ENCODE measurements at regions not wholly inside any gene's neighbourhood (a gene's known extent, or its start where the extent isn't known, plus 50 kb on each side); places are given as distances from the start of the nearest gene placed in this dataset.

- H3K79me2 ChIP-seq (ENCODE audit: control insufficient read depth in 1 of 2, insufficient read depth in 2 of 2, low read length in 2 of 2), result no peaks in the 10 kb centered on the region
- WGBS, 2 experiments (ENCODE audit: extremely low coverage in 1 of 2, insufficient coverage in 1 of 2, insufficient read length in 1 of 2, insufficient replicate concordance in 2 of 2, low coverage in 1 of 2, low lambda C conversion rate in 2 of 2, missing lambda C conversion rate in 1 of 2), result 93% methylated on average over 1 of the region's 1 CpG; no CpG with 5 or more reads in 1 of the 2 experiments
- ChIA-PET CTCF (ENCODE audit: partially characterized antibody) (interaction anchor here (0.7 to 1.4 kb wide), 4 partner anchors 49 to 633 kb away, joined by 3 to 4 read pairs (median 4); no protein-coding TSS in a partner anchor), POLR2A (ENCODE audit: partially characterized antibody) (no interaction called here)
- no peak overlapping the region for H2BK120ac ChIP-seq (replicated peaks; ENCODE audit: low read depth, low read length)
- H3K4me1 ChIP-seq (replicated peaks in 1 of 4; ENCODE audit: control insufficient read depth in 3 of 4, insufficient read depth in 4 of 4, low read length in 3 of 4), result no peaks in the 10 kb centered on the region
- no peak overlapping the region for H3K56ac ChIP-seq (replicated peaks; ENCODE audit: insufficient read length, low read depth, low read length)
- H2BK15ac ChIP-seq (ENCODE audit: low read length), result no peak overlapping the region
- DNase-seq (ENCODE audit: low read depth in 1 of 2, low spot score in 2 of 2) (no peak), FAIRE-seq (no peak)
- no peak overlapping the region for H4K5ac ChIP-seq (ENCODE audit: insufficient read length, low read depth, low read length)
- no peak overlapping the region for H2AK5ac ChIP-seq (ENCODE audit: low read depth, low read length)
- TF ChIP-seq CTCF (IDR thresholded peaks at IDR 0.05; ENCODE audit: control extremely low read depth in 1 of 3, insufficient read depth in 1 of 3, low read depth in 1 of 3, low read length in 3 of 3) (no peak), MAFK (IDR thresholded peaks at IDR 0.05; ENCODE audit: low read depth, low read length) (no peak), BRCA1 (IDR thresholded peaks at IDR 0.05; ENCODE audit: low read depth, low read length) (no peak), PHF8 (conservative IDR thresholded peaks at IDR 0.05; ENCODE audit: low read depth, low read length) (no peak), GABPA (IDR thresholded peaks at IDR 0.05; ENCODE audit: borderline replicate concordance, insufficient read depth, low read length) (no peak)
- no peak overlapping the region for H3K4me3 ChIP-seq (ENCODE audit: extremely low read depth in 1 of 4, insufficient read depth in 2 of 4, low read depth in 3 of 4, low read length in 4 of 4)
- H2BK20ac ChIP-seq (ENCODE audit: low read length), result no peak overlapping the region
- no peak overlapping the region for H3K9ac ChIP-seq (replicated peaks in 1 of 4; ENCODE audit: extremely low read depth in 1 of 4, low read depth in 3 of 4, low read length in 3 of 4)
- no peak overlapping the region for H2AFZ ChIP-seq (ENCODE audit: low read length)
- H3K4me2 ChIP-seq (ENCODE audit: insufficient read depth in 1 of 2, low read depth in 2 of 2, low read length in 2 of 2), result no peak overlapping the region
- no peak overlapping the region for H4K8ac ChIP-seq (ENCODE audit: extremely low read depth, insufficient read depth, low read length)
- no peaks in the 10 kb centered on the region; a peak in 1 of 7 replicates for H3K27me3 ChIP-seq (replicated peaks in 1 of 4; ENCODE audit: control insufficient read depth in 3 of 4, extremely low read depth in 1 of 4, insufficient read depth in 3 of 4, low read length in 3 of 4)
- H3K79me1 ChIP-seq (ENCODE audit: low read depth, low read length), result no peaks in the 10 kb centered on the region
- H4K20me1 ChIP-seq (replicated peaks in 1 of 2; ENCODE audit: control insufficient read depth in 1 of 2, insufficient read depth in 2 of 2, low read length in 2 of 2), result no peaks in the 10 kb centered on the region
- H4K91ac ChIP-seq (replicated peaks; ENCODE audit: insufficient read length, low read length), result no peak overlapping the region
- H3K14ac ChIP-seq (ENCODE audit: insufficient read length), result no peak overlapping the region
- no peak overlapping the region for H3K18ac ChIP-seq (ENCODE audit: extremely low read depth, low read length)
- H3K27ac ChIP-seq (ENCODE audit: low read depth, low read length), result no peak overlapping the region
- H2BK12ac ChIP-seq (ENCODE audit: low read depth, low read length), result no peak overlapping the region
- no peak overlapping the region for H3K4ac ChIP-seq (replicated peaks; ENCODE audit: insufficient read length, low read depth, low read length)
- no peak overlapping the region for H3K23ac ChIP-seq (ENCODE audit: insufficient read length)
- H3K9me3 ChIP-seq (ENCODE audit: insufficient read depth in 2 of 2, low read depth in 1 of 2, low read length in 1 of 2), result no peaks in the 10 kb centered on the region
- no peaks in the 10 kb centered on the region for H3K23me2 ChIP-seq (ENCODE audit: low read depth, low read length)
- H2BK5ac ChIP-seq (ENCODE audit: low read depth, low read length), result no peak overlapping the region
- H3K36me3 ChIP-seq (ENCODE audit: control insufficient read depth in 2 of 4, insufficient read depth in 4 of 4, low read length in 3 of 4), result no peaks in the 10 kb centered on the region
Measured at GRCh38 chr9:91094324-91095088, 267.2 kb downstream of the AUH start.
